Spleen (tissue), 7 donors: ENCODE measurements at regions not wholly inside any gene's neighbourhood (a gene's known extent, or its start where the extent isn't known, plus 50 kb on each side); places are given as distances from the start of the nearest gene placed in this dataset.

Source experiments
- POLR2AphosphoS5 ChIP-seq, 3 donors: sonication (generic); formaldehyde crosslinking; IDR thresholded peaks; one replicate each; pipeline ENCODE4 v1.5.1; 2017; ENCODE audit warnings: antibody characterized with exemption in 3 of 3
- TF ChIP-seq, protein P1 (sequence below), 11 experiments: fragments of 200-600 bp in 7 of 11; fragments of 450-650 bp in 4 of 11; sonication (generic) in 4 of 11; IDR thresholded peaks in 8 of 11; conservative IDR thresholded peaks in 3 of 11; 1 replicate in 7 of 11; 2 replicates in 4 of 11; pipeline versions ENCODE4 v1.4.0 to v1.8.0; 2016 to 2021; ENCODE audit warnings: antibody characterized with exemption in 11 of 11, inconsistent platforms in 4 of 11, mild to moderate bottlenecking in 1 of 11
- donor health status: DM: no; HTN: no; CAD: no; lungs with moderate emphysema.
- donor health status: DM: no; HTN: no; CAD: no.
- donor health status: DM: no; HTN: no; CAD: no.

DNA sequence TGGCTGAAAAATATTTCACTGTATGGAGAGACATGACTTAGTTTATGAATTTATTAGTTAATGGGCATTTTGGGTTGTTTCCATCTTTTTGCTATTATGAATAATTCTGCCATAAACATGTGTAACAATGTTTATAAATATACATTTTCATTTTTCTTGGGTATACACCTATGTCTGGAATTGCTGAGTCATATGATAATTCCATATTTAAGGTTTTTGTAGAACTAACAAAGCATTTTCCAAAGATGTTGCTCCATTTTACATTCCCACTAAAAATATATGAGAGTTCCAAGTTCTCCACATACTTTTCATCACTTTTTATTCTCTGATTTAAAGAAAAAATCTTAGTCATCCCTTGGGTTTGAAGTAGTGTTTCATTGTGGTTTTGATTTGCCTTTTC, 108.8 kb upstream of the LRRTM4 start:
- TF ChIP-seq, protein P1, sequence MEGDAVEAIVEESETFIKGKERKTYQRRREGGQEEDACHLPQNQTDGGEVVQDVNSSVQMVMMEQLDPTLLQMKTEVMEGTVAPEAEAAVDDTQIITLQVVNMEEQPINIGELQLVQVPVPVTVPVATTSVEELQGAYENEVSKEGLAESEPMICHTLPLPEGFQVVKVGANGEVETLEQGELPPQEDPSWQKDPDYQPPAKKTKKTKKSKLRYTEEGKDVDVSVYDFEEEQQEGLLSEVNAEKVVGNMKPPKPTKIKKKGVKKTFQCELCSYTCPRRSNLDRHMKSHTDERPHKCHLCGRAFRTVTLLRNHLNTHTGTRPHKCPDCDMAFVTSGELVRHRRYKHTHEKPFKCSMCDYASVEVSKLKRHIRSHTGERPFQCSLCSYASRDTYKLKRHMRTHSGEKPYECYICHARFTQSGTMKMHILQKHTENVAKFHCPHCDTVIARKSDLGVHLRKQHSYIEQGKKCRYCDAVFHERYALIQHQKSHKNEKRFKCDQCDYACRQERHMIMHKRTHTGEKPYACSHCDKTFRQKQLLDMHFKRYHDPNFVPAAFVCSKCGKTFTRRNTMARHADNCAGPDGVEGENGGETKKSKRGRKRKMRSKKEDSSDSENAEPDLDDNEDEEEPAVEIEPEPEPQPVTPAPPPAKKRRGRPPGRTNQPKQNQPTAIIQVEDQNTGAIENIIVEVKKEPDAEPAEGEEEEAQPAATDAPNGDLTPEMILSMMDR (IDR thresholded peaks at IDR 0.05 in 8 of 11, conservative IDR thresholded peaks at IDR 0.05 in 3 of 11) = no peak
- TF ChIP-seq POLR2AphosphoS5 (IDR thresholded peaks at IDR 0.05) = no peak
